Activated T-cell treated with anti-CD3 and anti-CD28 coated beads, Interleukin-2, amount 50 U/mL, for 1 hour (primary cell): ENCODE measurements at regions not wholly inside any gene's neighbourhood (a gene's known extent, or its start where the extent isn't known, plus 50 kb on each side); places are given as distances from the start of the nearest gene placed in this dataset.
"Not testable (repeated sequence)": the region's sequence is repeated elsewhere in the genome, so short reads cannot be mapped to it uniquely, and the experiment has no call there.

ENCODE experiments used
- DNase-seq: peaks from one replicate; pipeline ENCODE4 v3.0.0-alpha.2; 2020

- no peak for DNase-seq
These were observed 753.6 kb downstream of the RAPGEF2 start for GRCh38 chr4:159856451-159856850.

- no peak for DNase-seq
These were observed 756.8 kb downstream of the RAPGEF2 start for GRCh38 chr4:159859656-159860148.

GRCh38 chr4:159860945-159861344 lies 758.1 kb downstream of the RAPGEF2 start:
- no peak for DNase-seq

GRCh38 chr4:159864337-159864736 lies 761.5 kb downstream of the RAPGEF2 start:
- DNase-seq: no peak

GRCh38 chr4:159867673-159868072 lies 764.8 kb downstream of the RAPGEF2 start:
- no peak for DNase-seq

- DNase-seq: not testable (repeated sequence)
These were observed 766.1 kb downstream of the RAPGEF2 start for GRCh38 chr4:159868936-159869335.

GRCh38 chr4:159871141-159871540 lies 768.3 kb downstream of the RAPGEF2 start:
- no peak for DNase-seq

GRCh38 chr4:159881158-159881557 lies 778.3 kb downstream of the RAPGEF2 start:
- DNase-seq: no peak

GRCh38 chr4:159884989-159885388 lies 782.1 kb downstream of the RAPGEF2 start:
- DNase-seq: no peak

GRCh38 chr4:159899596-159899995 lies 796.7 kb downstream of the RAPGEF2 start:
- DNase-seq: no peak

- no peak for DNase-seq
These were observed 797.7 kb downstream of the RAPGEF2 start for GRCh38 chr4:159900562-159900961.

- no peak for DNase-seq
These were observed 799.8 kb downstream of the RAPGEF2 start for GRCh38 chr4:159902648-159903047.

GRCh38 chr4:159904906-159905305 lies 802.0 kb downstream of the RAPGEF2 start:
- no peak for DNase-seq

GRCh38 chr4:159906051-159906450 lies 803.2 kb downstream of the RAPGEF2 start:
- no peak for DNase-seq

- no peak for DNase-seq
These were observed 803.6 kb downstream of the RAPGEF2 start for GRCh38 chr4:159906517-159906916.

- DNase-seq: no peak
These were observed 807.8 kb downstream of the RAPGEF2 start for GRCh38 chr4:159910721-159911120.

GRCh38 chr4:159922119-159922518 lies 819.2 kb downstream of the RAPGEF2 start:
- no peak for DNase-seq

- no peak for DNase-seq
These were observed 822.9 kb downstream of the RAPGEF2 start for GRCh38 chr4:159925770-159926169.

GRCh38 chr4:159926871-159927270 lies 824.0 kb downstream of the RAPGEF2 start:
- no peak for DNase-seq

GRCh38 chr4:159927781-159928180 lies 824.9 kb downstream of the RAPGEF2 start:
- DNase-seq: no peak

GRCh38 chr4:159934602-159935001 lies 831.7 kb downstream of the RAPGEF2 start:
- not testable (repeated sequence) for DNase-seq

- DNase-seq: no peak
These were observed 834.7 kb downstream of the RAPGEF2 start for GRCh38 chr4:159937595-159937994.

GRCh38 chr4:159939681-159940080 lies 836.8 kb downstream of the RAPGEF2 start:
- not testable (repeated sequence) for DNase-seq

- no peak for DNase-seq
These were observed 838.2 kb downstream of the RAPGEF2 start for GRCh38 chr4:159941076-159941475.

- no peak for DNase-seq
These were observed 841.6 kb downstream of the RAPGEF2 start for GRCh38 chr4:159944477-159944876.
